GM12878 (cell line): ENCODE measurements at regions not wholly inside any gene's neighbourhood (a gene's known extent, or its start where the extent isn't known, plus 50 kb on each side); places are given as distances from the start of the nearest gene placed in this dataset.

Experiments
- ATAC-seq: fragments of 200-7000 bp; cut with Tn5 transposase; 3 replicates; pipeline ENCODE4 v1.9.1; 2020; ENCODE audit warnings: mild to moderate bottlenecking, moderate library complexity
- BruUV-seq: library from RNA; stranded (reverse); fragments of 400-500 nt; replicated peaks from 2 replicates; lab custom pipeline; 2021; lab: Mats Ljungman, UMichigan
- CTCF ChIA-PET: fragments of 300-600 bp; sonication (Branson Sonifier 250); formaldehyde crosslinking; extraction: SDS; loops from one replicate; lab custom pipeline; 2021; ENCODE audit warnings: inconsistent platforms; lab: Yijun Ruan, JAX
- POLR2A ChIA-PET: fragments of 350-600 bp; formaldehyde crosslinking; extraction: SDS; loops from one replicate; lab custom pipeline; 2021; ENCODE audit warnings: inconsistent platforms; lab: Charles Lee
- RAD21 ChIA-PET: fragments of 300-600 bp; sonication (Branson Sonifier 250); formaldehyde crosslinking; loops from one replicate; lab custom pipeline; 2023; ENCODE audit warnings: antibody characterized with exemption; ENCODE audit not compliant: unreplicated experiment; lab: Charles Lee
- SMC1A ChIA-PET: fragments of 300-600 bp; sonication (Branson Sonifier 250); formaldehyde crosslinking; loops from one replicate; lab custom pipeline; 2023; ENCODE audit not compliant: unreplicated experiment, uncharacterized antibody; lab: Charles Lee
- DNase-seq: peaks from one replicate; pipeline ENCODE4 v3.0.0-alpha.2; 2011; ENCODE audit warnings: low read depth, low spot score
- FAIRE-seq: peaks from 3 replicates; lab custom pipeline; 2011; peaks lifted over from hg19 to GRCh38; lab: Jason Lieb, UNC
- H2AFZ ChIP-seq: 2 replicates; pipeline ENCODE4 v1.6.0; 2011; ENCODE audit warnings: low read depth, low read length, control low read depth; ENCODE audit not compliant: control insufficient read depth
- H3K27ac ChIP-seq: 2 replicates; pipeline ENCODE4 v1.5.1; 2011; ENCODE audit warnings: control low read depth; ENCODE audit not compliant: control insufficient read depth, insufficient read depth
- H3K27me3 ChIP-seq, 2 experiments: replicated peaks in 1 of 2; 2 replicates each; pipeline versions ENCODE4 v1.6.0 to v1.6.1; 2011; ENCODE audit warnings: low read length in 1 of 2; ENCODE audit not compliant: control insufficient read depth in 2 of 2, insufficient read depth in 2 of 2
- H3K36me3 ChIP-seq, 2 experiments: 2 replicates each; pipeline ENCODE4 v1.5.1; 2011; ENCODE audit warnings: low read length in 1 of 2; ENCODE audit not compliant: control insufficient read depth in 2 of 2, insufficient read depth in 2 of 2
- H3K4me1 ChIP-seq: 2 replicates; pipeline ENCODE4 v1.6.1; 2011; ENCODE audit warnings: mild to moderate bottlenecking, low read length, moderate library complexity, mixed read lengths; ENCODE audit not compliant: control insufficient read depth, insufficient read depth
- H3K4me2 ChIP-seq: 2 replicates; pipeline ENCODE4 v1.6.0; 2011; ENCODE audit warnings: control low read depth; ENCODE audit not compliant: control insufficient read depth, insufficient read depth
- H3K4me3 ChIP-seq: fragments of 200-600 bp; sonication (generic); 2 replicates; pipeline ENCODE4 v1.5.1; 2016
- H3K79me2 ChIP-seq: 2 replicates; pipeline ENCODE4 v1.6.0; 2011; ENCODE audit warnings: low read length; ENCODE audit not compliant: control insufficient read depth, insufficient read depth
- H3K9ac ChIP-seq: 2 replicates; pipeline ENCODE4 v1.8.0; 2011; ENCODE audit warnings: low read length, control low read depth, mixed read lengths; ENCODE audit not compliant: control insufficient read depth, insufficient read depth
- H3K9me3 ChIP-seq: replicated peaks from 3 replicates; pipeline ENCODE4 v1.5.1; 2011; ENCODE audit warnings: mild to moderate bottlenecking, low read length; ENCODE audit not compliant: control insufficient read depth, insufficient read depth
- H4K20me1 ChIP-seq: 2 replicates; pipeline ENCODE4 v1.6.0; 2011; ENCODE audit not compliant: control insufficient read depth, insufficient read depth
- FOXM1 ChIP-seq: IDR thresholded peaks from 2 replicates; pipeline ENCODE4 v1.6.1; 2012; ENCODE audit warnings: low read depth, mild to moderate bottlenecking, inconsistent platforms, low read length, moderate library complexity
- NR2C1 ChIP-seq: fragments of 450-650 bp; IDR thresholded peaks from 2 replicates; pipeline ENCODE4 v1.6.1; 2017; ENCODE audit warnings: antibody characterized with exemption, mild to moderate bottlenecking, moderate library complexity
- POU2F2 ChIP-seq: IDR thresholded peaks from 3 replicates; pipeline ENCODE4 v1.6.1; 2011; ENCODE audit warnings: low read depth, mild to moderate bottlenecking, low read length, borderline replicate concordance
- SKIL ChIP-seq: fragments of 450-650 bp; IDR thresholded peaks from 2 replicates; pipeline ENCODE4 v1.6.1; 2017; ENCODE audit warnings: mild to moderate bottlenecking, low read depth, inconsistent platforms; ENCODE audit not compliant: poor library complexity, severe bottlenecking
- SREBF2 ChIP-seq: IDR thresholded peaks from 2 replicates; pipeline ENCODE4 v1.6.1; 2012; ENCODE audit warnings: mild to moderate bottlenecking, low read length
- ZBTB40 ChIP-seq: fragments of 450-650 bp; IDR thresholded peaks from 2 replicates; pipeline ENCODE4 v1.6.1; 2016; ENCODE audit warnings: mild to moderate bottlenecking, moderate library complexity, borderline replicate concordance
- WGBS: methylation state at CpG from one replicate; pipeline ENCODE4 v1.1.6; 2016; ENCODE audit warnings: low lambda C conversion rate; ENCODE audit not compliant: insufficient replicate concordance, insufficient coverage; ENCODE audit errors: missing lambda C conversion rate; 5-methylcytosine and 5-hydroxymethylcytosine counted together
- in situ Hi-C: fragments of 300-500 bp; cut with MboI; formaldehyde crosslinking; loops from 9 replicates; pipeline ENCODE4 v1.14.3; 2018; ENCODE audit warnings: mixed read lengths
- intact Hi-C: fragments of 100-400 bp; cut with micrococcal nuclease; formaldehyde crosslinking; loops from one replicate; pipeline ENCODE4 v1.14.2; 2022; ENCODE audit not compliant: unreplicated experiment
- TF ChIP-seq, protein P1 (sequence below): fragments of 450-650 bp; conservative IDR thresholded peaks from 2 replicates; pipeline ENCODE4 v1.6.1; 2017; ENCODE audit warnings: mild to moderate bottlenecking, moderate library complexity

GRCh38 chr2:236755278-236755840 lies 185.7 kb downstream of the ACKR3 start:
- intact Hi-C loops (no loop called here), in situ Hi-C loops (no loop called here)
- peaks cover 0 to 3% of the 10 kb centered on the region in 2 experiments; a peak in 1 of 4 replicates for H3K27me3 ChIP-seq
- no peak overlapping the region for H3K27ac ChIP-seq
- DNase-seq: no peak
- no peak overlapping the region for H3K9ac ChIP-seq
- CTCF ChIA-PET: no interaction called here
- no peak for TF ChIP-seq SREBF2
- RAD21 ChIA-PET: no interaction called here
- SMC1A ChIA-PET: no interaction called here
- H4K20me1 ChIP-seq: no peaks in the 10 kb centered on the region
- no TSS peak for BruUV-seq
- 30% methylated on average over 5 of the region's 5 CpGs for WGBS
- no peak overlapping the region for H2AFZ ChIP-seq
- no peak for FAIRE-seq
- H3K4me1 ChIP-seq: no peaks in the 10 kb centered on the region
- H3K4me2 ChIP-seq: no peak overlapping the region
- POLR2A ChIA-PET: no interaction called here
- H3K79me2 ChIP-seq: no peaks in the 10 kb centered on the region
- no peaks in the 10 kb centered on the region for H3K36me3 ChIP-seq
- no peaks in the 10 kb centered on the region for H3K9me3 ChIP-seq
- no peak overlapping the region for H3K4me3 ChIP-seq
- ATAC-seq: no peak

GRCh38 chr2:236758406-236758805 lies 188.8 kb downstream of the ACKR3 start:
- ChIA-PET RAD21 (no interaction called here), CTCF (no interaction called here), SMC1A (no interaction called here), POLR2A (no interaction called here)
- Histone ChIP-seq H3K4me3 (no peak overlapping the region), H3K27ac (no peak overlapping the region), H3K79me2 (no peaks in the 10 kb centered on the region), H3K4me1 (no peaks in the 10 kb centered on the region), H2AFZ (no peak overlapping the region), H3K9ac (no peak overlapping the region), H4K20me1 (no peaks in the 10 kb centered on the region), H3K4me2 (no peak overlapping the region), H3K27me3 (no peaks in the 10 kb centered on the region; a peak in 1 of 4 replicates), H3K36me3 (no peaks in the 10 kb centered on the region), H3K9me3 (no peaks in the 10 kb centered on the region)
- ATAC-seq (no peak), FAIRE-seq (no peak), DNase-seq (no peak)
- WGBS: 40% methylated on average over 2 of the region's 2 CpGs
- no TSS peak for BruUV-seq
- intact Hi-C loops: no loop called here
- in situ Hi-C loops: no loop called here
- no peak for TF ChIP-seq SKIL
- no peak for TF ChIP-seq FOXM1
- no peak for TF ChIP-seq NR2C1
- no peak for TF ChIP-seq POU2F2
- no peak for TF ChIP-seq ZBTB40
- TF ChIP-seq, protein P1, sequence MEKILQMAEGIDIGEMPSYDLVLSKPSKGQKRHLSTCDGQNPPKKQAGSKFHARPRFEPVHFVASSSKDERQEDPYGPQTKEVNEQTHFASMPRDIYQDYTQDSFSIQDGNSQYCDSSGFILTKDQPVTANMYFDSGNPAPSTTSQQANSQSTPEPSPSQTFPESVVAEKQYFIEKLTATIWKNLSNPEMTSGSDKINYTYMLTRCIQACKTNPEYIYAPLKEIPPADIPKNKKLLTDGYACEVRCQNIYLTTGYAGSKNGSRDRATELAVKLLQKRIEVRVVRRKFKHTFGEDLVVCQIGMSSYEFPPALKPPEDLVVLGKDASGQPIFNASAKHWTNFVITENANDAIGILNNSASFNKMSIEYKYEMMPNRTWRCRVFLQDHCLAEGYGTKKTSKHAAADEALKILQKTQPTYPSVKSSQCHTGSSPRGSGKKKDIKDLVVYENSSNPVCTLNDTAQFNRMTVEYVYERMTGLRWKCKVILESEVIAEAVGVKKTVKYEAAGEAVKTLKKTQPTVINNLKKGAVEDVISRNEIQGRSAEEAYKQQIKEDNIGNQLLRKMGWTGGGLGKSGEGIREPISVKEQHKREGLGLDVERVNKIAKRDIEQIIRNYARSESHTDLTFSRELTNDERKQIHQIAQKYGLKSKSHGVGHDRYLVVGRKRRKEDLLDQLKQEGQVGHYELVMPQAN: no peak
